ENCODE measurements at regions not wholly inside any gene's neighbourhood (a gene's known extent, or its start where the extent isn't known, plus 50 kb on each side); places are given as distances from the start of the nearest gene placed in this dataset.
"Not testable (repeated sequence)": the region's sequence is repeated elsewhere in the genome, so short reads cannot be mapped to it uniquely, and the experiment has no call there.

GRCh38 chr14:66239589-66239988 is 246.6 kb upstream of the CCDC196 start:
- intact Hi-C loops (cut with micrococcal nuclease): no loop called here

GRCh38 chr14:66240105-66240504 is 246.1 kb upstream of the CCDC196 start:
- intact Hi-C loops (cut with micrococcal nuclease): no loop called here

GRCh38 chr14:66242001-66242400 is 244.2 kb upstream of the CCDC196 start:
- intact Hi-C loops (cut with micrococcal nuclease): no loop called here

- intact Hi-C loops (cut with micrococcal nuclease): no loop called here
Observed at GRCh38 chr14:66244834-66245233, 241.3 kb upstream of the CCDC196 start.

- intact Hi-C loops (cut with micrococcal nuclease): no loop called here
Observed at GRCh38 chr14:66247662-66248193, 238.4 kb upstream of the CCDC196 start.

- intact Hi-C loops (cut with micrococcal nuclease): no loop called here
Observed at GRCh38 chr14:66248256-66248655, 237.9 kb upstream of the CCDC196 start.

GRCh38 chr14:66249544-66249943 is 236.6 kb upstream of the CCDC196 start:
- intact Hi-C loops (cut with micrococcal nuclease): no loop called here

GRCh38 chr14:66254038-66254437 is 232.1 kb upstream of the CCDC196 start:
- intact Hi-C loops (cut with micrococcal nuclease): no loop called here

GRCh38 chr14:66268802-66269334 is 217.3 kb upstream of the CCDC196 start:
- intact Hi-C loops (cut with micrococcal nuclease): no loop called here

GRCh38 chr14:66272221-66272620 is 213.9 kb upstream of the CCDC196 start:
- intact Hi-C loops (cut with micrococcal nuclease): no loop called here

GRCh38 chr14:66273261-66273832 is 212.8 kb upstream of the CCDC196 start:
- intact Hi-C loops (cut with micrococcal nuclease): no loop called here

GRCh38 chr14:66278418-66278817 is 207.8 kb upstream of the CCDC196 start:
- intact Hi-C loops (cut with micrococcal nuclease): not testable (repeated sequence)

- intact Hi-C loops (cut with micrococcal nuclease): no loop called here
Observed at GRCh38 chr14:66281036-66281776, 205.0 kb upstream of the CCDC196 start.

GRCh38 chr14:66284346-66284745 is 201.8 kb upstream of the CCDC196 start:
- intact Hi-C loops (cut with micrococcal nuclease): no loop called here

GRCh38 chr14:66288511-66288910 is 197.7 kb upstream of the CCDC196 start:
- intact Hi-C loops (cut with micrococcal nuclease): no loop called here

GRCh38 chr14:66291756-66292155 is 194.4 kb upstream of the CCDC196 start:
- intact Hi-C loops (cut with micrococcal nuclease): no loop called here

GRCh38 chr14:66293533-66294105 is 192.6 kb upstream of the CCDC196 start:
- intact Hi-C loops (cut with micrococcal nuclease): no loop called here

GRCh38 chr14:66295386-66295785 is 190.8 kb upstream of the CCDC196 start:
- intact Hi-C loops (cut with micrococcal nuclease): no loop called here

GRCh38 chr14:66300886-66301285 is 185.3 kb upstream of the CCDC196 start:
- intact Hi-C loops (cut with micrococcal nuclease): no loop called here

- intact Hi-C loops (cut with micrococcal nuclease): no loop called here
Observed at GRCh38 chr14:66306101-66306500, 180.1 kb upstream of the CCDC196 start.

GRCh38 chr14:66311058-66311457 is 175.1 kb upstream of the CCDC196 start:
- intact Hi-C loops (cut with micrococcal nuclease): no loop called here

GRCh38 chr14:66311990-66312389 is 174.2 kb upstream of the CCDC196 start:
- intact Hi-C loops (cut with micrococcal nuclease): no loop called here

Measured in T-helper 1 cell treated with Interleukin-12 subunit alpha and Interleukin-12 subunit beta and Interleukin-4 antibody, amounts not matched to agents 30 ng/mL and 1 ng/mL, for 36 hours (primary cell).